Keratinocyte (primary cell): ENCODE measurements at regions not wholly inside any gene's neighbourhood (a gene's known extent, or its start where the extent isn't known, plus 50 kb on each side); places are given as distances from the start of the nearest gene placed in this dataset.

ENCODE experiments used
- CTCF ChIP-seq, 3 experiments: IDR thresholded peaks in 1 of 3; conservative IDR thresholded peaks in 1 of 3; optimal IDR thresholded peaks in 1 of 3; 2 replicates in 2 of 3; 3 replicates in 1 of 3; pipeline versions ENCODE3 to v1.5.1; 2011; ENCODE audit warnings: low read length in 3 of 3, mild to moderate bottlenecking in 3 of 3, moderate library complexity in 2 of 3, control low read depth in 1 of 3, inconsistent platforms in 1 of 3; ENCODE audit not compliant: insufficient read depth in 2 of 3; ENCODE audit errors: extremely low read depth in 1 of 3
- EZH2 ChIP-seq: IDR thresholded peaks from one replicate; pipeline ENCODE4 v1.6.1; 2012; ENCODE audit warnings: inconsistent platforms, mild to moderate bottlenecking, low read length, moderate library complexity

- TF ChIP-seq CTCF (optimal IDR thresholded peaks at IDR 0.05 in 1 of 3, IDR thresholded peaks at IDR 0.05 in 1 of 3, conservative IDR thresholded peaks at IDR 0.05 in 1 of 3; ENCODE audit: extremely low read depth in 1 of 3, insufficient read depth in 2 of 3, low read length in 3 of 3) = no peak
- TF ChIP-seq EZH2 = no peak
Observed at GRCh38 chr16:60651346-60651745, 1384.9 kb downstream of the CDH8 start.
